ENCODE measurements at regions not wholly inside any gene's neighbourhood (a gene's known extent, or its start where the extent isn't known, plus 50 kb on each side); places are given as distances from the start of the nearest gene placed in this dataset.
"Not testable (repeated sequence)": the region's sequence is repeated elsewhere in the genome, so short reads cannot be mapped to it uniquely, and the experiment has no call there.

DNA sequence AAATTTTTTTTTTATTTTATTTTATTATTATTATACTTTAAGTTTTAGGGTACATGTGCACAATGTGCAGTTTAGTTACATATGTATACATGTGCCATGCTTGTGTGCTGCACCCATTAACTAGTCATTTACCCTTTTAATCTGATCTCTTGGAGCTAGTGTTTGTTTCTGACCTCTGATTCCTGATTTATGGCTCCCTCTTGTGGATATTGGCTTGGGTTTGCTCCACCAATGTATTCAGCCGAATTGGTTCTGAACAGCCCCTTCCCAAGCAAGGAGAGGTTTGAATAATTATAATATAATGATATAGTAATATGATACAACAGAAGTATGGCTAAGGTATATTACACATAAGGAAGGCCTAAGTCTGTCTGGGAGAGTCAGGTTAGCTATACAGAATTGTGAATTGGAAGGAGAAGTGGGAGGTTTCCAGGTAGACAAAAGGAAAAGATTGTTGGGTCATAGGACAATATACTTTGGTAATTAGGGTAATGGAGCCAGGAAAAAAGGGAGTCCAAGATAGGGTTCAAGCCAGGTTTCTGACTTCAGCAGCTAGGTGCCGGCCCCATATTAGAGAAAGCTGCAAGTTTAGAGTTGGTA, 53.1 kb upstream of the HMCN1 start:
- DNase-seq = peak; percentile 74

DNA sequence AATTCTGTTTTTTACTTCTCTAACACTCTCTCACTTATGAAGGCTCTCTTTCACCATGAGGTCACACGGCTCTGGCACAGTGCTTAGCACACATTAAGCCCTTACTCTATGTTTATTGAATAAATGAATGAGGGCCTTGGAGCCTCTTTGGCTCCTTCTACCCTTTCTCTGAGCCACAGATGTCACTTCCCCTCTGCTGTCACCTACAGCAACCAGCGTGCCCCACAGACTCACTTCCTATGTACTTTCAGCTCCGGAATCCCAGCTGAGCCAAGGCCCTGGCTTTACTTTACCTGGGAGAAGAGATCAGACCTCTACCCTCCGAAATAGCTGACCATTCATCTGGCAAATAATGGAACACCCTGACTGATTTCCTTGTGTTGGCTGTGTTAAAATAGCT, 53.7 kb upstream of the HMCN1 start:
- DNase-seq = no peak

- DNase-seq = no peak
Measured at GRCh38 chr1:185679220-185679619, 55.0 kb upstream of the HMCN1 start.

- no peak for DNase-seq
Measured at GRCh38 chr1:185676969-185677368, 57.2 kb upstream of the HMCN1 start.

- DNase-seq = no peak
Measured at GRCh38 chr1:185674201-185674600, 60.0 kb upstream of the HMCN1 start.

DNA sequence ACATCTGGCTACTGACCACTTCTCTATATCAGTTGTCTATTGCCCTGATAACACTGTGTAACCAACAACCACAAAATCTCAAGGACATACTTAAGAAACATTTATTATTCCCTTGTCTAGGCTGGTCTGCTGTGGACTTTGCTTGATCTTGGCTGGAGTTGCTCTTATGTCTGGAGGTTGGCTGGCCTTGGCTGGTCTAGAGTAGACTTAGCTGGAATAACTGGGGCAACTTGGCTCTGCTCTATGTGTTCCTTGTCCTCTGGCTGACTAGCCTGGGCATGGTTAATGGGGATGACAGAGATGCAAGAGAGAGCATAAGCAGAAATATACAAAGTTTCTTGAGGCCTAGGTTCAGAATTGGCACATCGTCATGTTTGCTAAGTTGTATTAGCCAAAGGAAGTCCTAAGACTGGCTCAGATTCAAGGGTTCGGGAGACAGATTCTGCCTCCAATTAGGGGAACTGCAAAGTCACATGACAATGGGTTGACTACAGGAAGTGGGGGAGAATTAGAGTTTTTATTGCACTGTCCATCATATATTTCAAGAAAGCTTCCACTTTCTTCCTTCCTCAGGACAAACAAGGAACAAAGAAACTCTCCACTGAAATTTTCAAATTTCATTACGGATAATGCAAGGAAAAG, 61.4 kb upstream of the HMCN1 start:
- DNase-seq = no peak

GRCh38 chr1:185670187-185670627, 64.0 kb upstream of the HMCN1 start:
- DNase-seq = peak; percentile 28

DNA sequence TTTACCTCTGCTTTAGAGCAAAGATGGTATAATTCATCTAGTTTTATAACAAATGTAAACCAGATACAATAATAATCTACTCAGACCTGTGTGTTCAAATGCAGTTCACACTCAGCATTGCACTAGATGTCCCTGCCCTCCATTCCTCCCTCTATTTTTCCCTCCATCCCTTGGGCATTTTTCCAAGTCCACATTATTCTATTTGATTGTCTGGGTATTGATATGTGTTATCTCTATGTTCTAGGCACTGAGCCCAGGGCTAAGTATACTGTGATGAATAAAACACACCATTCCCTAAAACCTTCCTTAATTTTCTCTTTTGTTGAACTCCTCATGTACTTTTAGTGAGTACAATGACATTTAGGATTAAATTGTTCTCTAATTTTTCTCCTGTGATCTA, 66.2 kb upstream of the HMCN1 start:
- no peak for DNase-seq

DNA sequence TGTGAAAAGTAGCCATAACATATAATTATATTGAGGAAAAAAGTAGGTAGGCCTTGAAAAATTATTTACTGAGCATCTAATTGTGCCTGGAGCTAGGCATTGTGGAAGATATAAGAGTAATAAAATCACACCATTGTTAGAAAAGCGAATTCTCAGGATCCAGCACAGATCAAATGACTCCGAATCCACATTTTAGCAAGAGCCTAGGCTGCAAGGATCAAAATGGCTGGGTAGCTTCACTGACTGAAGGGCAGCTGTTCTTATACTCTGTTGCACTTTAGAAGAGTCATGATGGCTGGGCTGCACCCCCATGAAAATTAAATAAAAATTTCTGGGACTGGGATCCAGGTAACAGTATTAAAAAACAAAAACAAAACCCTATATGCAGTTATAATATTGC, 67.6 kb upstream of the HMCN1 start:
- DNase-seq = no peak

DNA sequence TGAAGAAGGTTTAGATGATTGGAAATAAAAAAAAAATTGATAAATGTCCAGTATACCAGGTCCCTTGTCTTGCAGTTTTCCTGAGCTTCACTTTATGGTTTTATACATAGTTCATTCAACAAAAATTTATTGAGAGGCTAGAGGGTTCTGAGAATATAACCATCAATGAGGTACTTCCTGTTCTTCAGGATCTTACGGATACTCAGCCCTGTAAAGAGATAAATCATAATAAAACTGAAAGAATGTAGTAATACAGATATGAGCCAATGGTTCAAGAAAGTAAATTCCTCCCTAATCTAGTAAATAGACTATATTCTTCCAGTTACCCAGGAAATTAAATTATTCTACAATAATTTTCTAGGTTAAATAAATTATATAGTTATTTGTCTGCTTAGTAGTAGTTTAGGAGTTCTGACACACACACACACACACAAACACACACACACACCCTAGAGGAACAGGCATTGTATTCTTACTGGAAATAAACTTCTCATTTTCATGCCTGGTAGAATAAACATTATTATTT, 70.4 kb upstream of the HMCN1 start:
- DNase-seq = no peak

DNA sequence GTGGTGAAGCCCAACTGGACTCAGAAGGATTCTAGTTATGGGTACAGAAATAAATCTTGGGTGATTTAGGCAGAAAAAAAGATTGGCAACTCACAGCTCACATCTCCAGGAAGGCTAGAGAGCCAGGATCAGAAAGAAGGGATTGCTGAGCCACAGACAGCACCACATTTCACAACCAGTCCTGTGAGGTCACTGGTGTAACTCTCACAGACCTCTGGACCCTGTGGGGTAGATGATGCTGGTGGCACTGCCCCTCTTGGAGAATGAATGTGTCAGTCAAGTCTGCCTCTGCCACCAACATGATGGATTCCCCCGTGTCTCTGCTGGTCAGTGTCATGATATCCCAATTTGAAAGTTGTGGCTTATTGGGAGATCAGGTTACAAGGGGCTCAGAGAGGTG, 70.9 kb upstream of the HMCN1 start:
- DNase-seq = no peak

DNA sequence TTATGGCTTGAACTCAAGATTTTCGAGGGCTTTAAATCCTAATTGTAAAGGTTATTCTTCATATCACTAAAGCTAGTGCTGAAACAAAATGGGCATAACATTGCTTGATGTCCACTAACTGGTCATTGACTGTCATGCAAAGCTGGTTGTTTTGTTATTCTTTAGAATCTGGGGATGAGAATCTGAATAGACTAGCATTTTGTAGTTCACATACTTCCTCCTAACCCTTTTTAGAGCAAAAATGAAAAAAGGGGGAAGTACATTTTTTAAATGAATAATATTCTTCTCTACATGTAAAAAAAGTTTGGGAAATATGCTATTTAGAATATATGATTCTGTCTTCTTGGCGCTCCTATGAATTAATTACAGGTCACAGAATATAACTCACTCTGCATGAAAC, 72.2 kb upstream of the HMCN1 start:
- DNase-seq = no peak

GRCh38 chr1:185656663-185657062, 77.5 kb upstream of the HMCN1 start:
- no peak for DNase-seq

DNA sequence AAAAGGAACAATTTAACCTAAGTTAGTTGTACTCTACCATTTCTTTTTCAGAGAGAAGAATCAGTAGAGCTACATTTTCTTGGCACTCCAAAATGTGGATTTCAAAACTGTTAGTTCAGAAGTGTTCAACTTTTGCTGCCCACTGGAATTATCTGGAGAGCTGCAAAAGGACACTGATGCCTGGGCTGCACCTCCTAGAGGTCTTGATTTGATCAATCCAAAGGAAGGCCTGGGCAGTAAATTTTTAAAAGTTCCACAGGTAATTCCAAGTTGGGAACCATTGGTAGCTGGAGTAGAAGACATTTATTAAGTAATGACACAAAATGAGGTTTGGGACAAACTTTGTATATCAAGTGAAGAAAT, 79.3 kb upstream of the HMCN1 start:
- DNase-seq = no peak

DNA sequence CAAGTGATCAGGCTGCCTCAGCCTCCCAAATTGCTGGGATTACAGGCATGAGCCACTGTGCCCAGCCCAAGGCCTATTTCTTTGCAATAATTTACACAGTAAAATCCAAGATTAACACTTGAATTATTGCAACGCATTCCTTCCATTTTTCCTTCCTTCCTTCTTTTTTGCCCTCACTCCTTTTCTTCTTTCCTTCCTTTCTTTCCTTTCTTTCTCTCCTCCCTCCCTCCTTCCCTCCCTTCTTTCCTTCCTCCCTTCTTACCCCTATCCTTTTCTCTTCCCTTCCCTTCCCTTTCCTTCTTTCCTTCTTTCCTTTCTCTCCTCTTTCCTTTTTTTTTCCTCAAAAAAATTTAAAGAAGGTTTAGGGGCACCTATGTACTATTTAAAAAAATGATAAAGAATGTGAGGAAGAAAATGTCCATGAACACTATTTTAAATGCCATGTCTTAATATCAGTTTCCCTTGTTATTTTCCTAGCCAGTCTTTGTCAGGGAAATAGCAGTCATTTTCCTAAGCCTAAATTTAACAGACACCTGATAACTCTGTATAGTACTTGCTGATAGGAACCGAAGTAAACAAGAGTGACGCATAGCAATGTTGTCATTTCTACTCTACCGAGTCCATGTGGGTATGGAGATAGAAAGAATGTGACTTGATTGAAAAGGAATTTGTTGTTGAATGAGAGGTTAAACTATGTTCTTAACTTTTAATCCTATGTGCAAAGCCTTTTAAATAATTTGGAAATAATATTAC, 79.8 kb upstream of the HMCN1 start:
- no peak for DNase-seq

GRCh38 chr1:185653615-185654014, 80.6 kb upstream of the HMCN1 start:
- DNase-seq = no peak

GRCh38 chr1:185652348-185652747, 81.8 kb upstream of the HMCN1 start:
- DNase-seq = peak; percentile 35

- DNase-seq = no peak
Measured at GRCh38 chr1:185650602-185651230, 83.5 kb upstream of the HMCN1 start.

GRCh38 chr1:185648858-185649589, 85.2 kb upstream of the HMCN1 start:
- no peak for DNase-seq

- DNase-seq = not testable (repeated sequence)
Measured at GRCh38 chr1:185647597-185648267, 86.5 kb upstream of the HMCN1 start.

DNA sequence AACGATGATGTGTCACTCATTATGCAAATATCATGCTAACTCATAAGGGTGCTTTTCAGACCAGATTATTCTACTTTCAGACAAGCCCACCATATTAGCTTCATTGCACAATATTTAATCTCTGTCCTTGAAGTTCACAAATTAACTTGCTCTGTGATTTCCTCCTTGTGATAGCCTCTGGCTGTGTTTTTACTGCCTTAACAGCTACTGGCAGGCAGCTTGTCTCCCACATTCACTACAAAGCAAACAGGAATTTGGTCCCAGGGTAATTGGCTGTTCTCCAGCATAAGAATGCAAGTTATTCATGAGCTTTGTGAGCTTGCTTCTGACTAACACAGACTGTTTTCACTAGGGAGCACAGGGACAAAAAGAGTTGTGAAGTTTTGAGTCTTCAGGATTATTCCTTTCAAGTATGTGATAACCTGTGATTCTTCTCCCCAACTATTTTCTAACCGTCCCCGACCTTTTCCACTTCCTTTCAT, 87.9 kb upstream of the HMCN1 start:
- DNase-seq = no peak

GRCh38 chr1:185645686-185646085, 88.5 kb upstream of the HMCN1 start:
- no peak for DNase-seq

All from hematopoietic multipotent progenitor cell treated with erythropoietin and hydrocortisone succinate and interleukin-3 and kit ligand, for 8 days (in vitro differentiated cells).